Retinal pigment epithelial cell (primary cell): ENCODE measurements at regions not wholly inside any gene's neighbourhood (a gene's known extent, or its start where the extent isn't known, plus 50 kb on each side); places are given as distances from the start of the nearest gene placed in this dataset.

Experiments used
- DNase-seq: peaks from one replicate; pipeline ENCODE4 v3.0.0-alpha.2; 2010; ENCODE audit warnings: low read depth
- H3K4me3 ChIP-seq: 2 replicates; pipeline ENCODE4 v1.5.1; 2011; ENCODE audit warnings: mild to moderate bottlenecking, low read length, control low read depth, moderate library complexity
- CTCF ChIP-seq: conservative IDR thresholded peaks from 2 replicates; pipeline ENCODE4 v1.5.1; 2011; ENCODE audit warnings: low read depth, low read length, control low read depth, inconsistent platforms

GRCh38 chr6:100988391-100988984, 107.4 kb upstream of the ASCC3 start:
- TF ChIP-seq CTCF = no peak
- no peak overlapping the region for H3K4me3 ChIP-seq
- no peak for DNase-seq

GRCh38 chr6:100990070-100990469, 108.9 kb upstream of the ASCC3 start:
- TF ChIP-seq CTCF = no peak
- no peak for DNase-seq

GRCh38 chr6:100996409-100996808, 115.3 kb upstream of the ASCC3 start:
- no peak for TF ChIP-seq CTCF
- no peak overlapping the region for H3K4me3 ChIP-seq
- DNase-seq = no peak

More at GRCh38 chr6:100990070-100990469, 108.9 kb upstream of the ASCC3 start:
- H3K4me3 ChIP-seq = no peak overlapping the region

DNA sequence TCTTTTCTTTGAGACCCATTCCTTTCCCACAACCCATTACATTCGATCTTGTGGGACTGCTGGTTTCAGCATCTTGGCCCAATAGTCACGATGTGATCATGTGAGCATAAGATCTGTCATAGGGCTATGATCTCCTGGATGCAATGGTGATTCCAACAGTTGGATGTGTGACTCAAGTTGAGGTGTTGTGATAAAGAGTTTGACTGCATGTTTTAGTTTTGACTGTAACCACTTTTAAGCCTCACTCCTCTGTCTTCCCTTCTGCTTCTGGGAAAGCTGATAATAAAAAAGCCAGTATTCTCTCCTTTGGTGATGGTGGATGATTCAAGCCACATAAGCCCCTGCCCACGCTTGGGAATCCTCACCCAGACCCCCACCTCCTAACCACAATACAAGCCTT, 117.0 kb upstream of the ASCC3 start:
- no peak for TF ChIP-seq CTCF
- H3K4me3 ChIP-seq = no peak overlapping the region
- DNase-seq = no peak

DNA sequence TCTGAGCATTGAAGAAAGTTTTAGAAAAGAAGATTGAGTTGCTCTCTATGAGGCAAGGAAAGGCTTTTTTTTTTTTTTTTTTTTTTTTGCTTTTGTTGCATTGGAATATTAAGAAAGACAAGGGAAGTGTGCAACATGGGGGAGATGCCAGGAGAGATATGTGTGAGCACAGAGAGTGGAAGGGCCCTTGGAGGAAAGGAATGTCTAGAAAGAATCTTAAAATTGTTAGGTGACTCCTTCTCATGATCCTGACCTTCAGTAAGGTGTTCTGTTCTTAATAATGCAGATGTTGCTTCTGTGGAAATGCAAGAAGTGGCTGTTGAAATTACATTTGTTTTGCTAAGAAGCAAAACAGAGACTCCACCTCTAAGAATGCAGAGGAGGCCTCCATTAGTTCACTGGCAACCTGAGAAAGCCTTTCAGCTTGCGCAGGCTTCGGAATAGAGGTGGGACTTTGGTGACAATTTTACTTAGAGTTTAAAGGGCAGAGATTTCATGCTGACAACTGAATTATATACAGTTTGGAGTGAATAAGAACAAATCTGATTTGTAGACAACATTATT, 118.0 kb upstream of the ASCC3 start:
- H3K4me3 ChIP-seq = no peak overlapping the region
- DNase-seq = no peak
- TF ChIP-seq CTCF = no peak

GRCh38 chr6:101000341-101000740, 119.2 kb upstream of the ASCC3 start:
- no peak for DNase-seq
- H3K4me3 ChIP-seq = no peak overlapping the region
- TF ChIP-seq CTCF = no peak

DNA sequence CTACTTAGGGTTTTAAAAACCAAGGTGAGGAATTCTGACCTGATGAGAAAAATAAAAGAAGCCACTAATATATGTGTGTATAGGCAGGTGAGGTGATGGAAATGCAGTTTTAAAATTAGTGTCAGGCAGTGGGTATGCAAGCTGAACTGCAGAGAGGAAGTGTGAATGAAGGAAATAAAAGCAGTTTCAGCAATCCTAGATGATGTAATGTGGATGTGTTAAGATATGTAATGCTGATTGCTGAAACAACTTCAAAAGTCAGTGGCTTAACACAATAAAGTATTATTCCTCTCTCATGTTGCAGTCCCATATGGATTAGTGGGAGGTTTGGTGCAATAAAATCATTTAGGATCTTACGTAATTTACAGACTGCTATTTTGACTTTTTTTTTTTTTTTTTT, 119.9 kb upstream of the ASCC3 start:
- H3K4me3 ChIP-seq = no peak overlapping the region
- DNase-seq = no peak
- TF ChIP-seq CTCF = no peak
